Liver (tissue), 8 donors: ENCODE measurements at regions not wholly inside any gene's neighbourhood (a gene's known extent, or its start where the extent isn't known, plus 50 kb on each side); places are given as distances from the start of the nearest gene placed in this dataset.

Source experiments
- DNase-seq: peaks from one replicate; pipeline ENCODE4 v3.0.0-alpha.2; 2017; ENCODE audit warnings: low spot score
- H3K27ac ChIP-seq, 2 donors: one replicate each; pipeline ENCODE4 v1.7.0; 2013; ENCODE audit warnings: inconsistent platforms in 2 of 2, low read length in 2 of 2, control low read depth in 1 of 2, low read depth in 1 of 2, mild to moderate bottlenecking in 1 of 2
- H3K27me3 ChIP-seq, 4 donors: one replicate each; pipeline versions ENCODE4 v1.6.1 to v1.7.0; 2013; ENCODE audit warnings: low read length in 3 of 4, inconsistent platforms in 1 of 4, mild to moderate bottlenecking in 1 of 4, moderate library complexity in 1 of 4; ENCODE audit not compliant: control insufficient read depth in 4 of 4, insufficient read depth in 4 of 4
- H3K36me3 ChIP-seq, 4 donors: one replicate each; pipeline versions ENCODE4 v1.6.1 to v1.7.0; 2013; ENCODE audit warnings: low read length in 3 of 4, mild to moderate bottlenecking in 3 of 4, low read depth in 1 of 4, moderate library complexity in 1 of 4; ENCODE audit not compliant: control insufficient read depth in 4 of 4, insufficient read depth in 3 of 4
- H3K4me1 ChIP-seq, 4 donors: one replicate each; pipeline versions ENCODE4 v1.6.1 to v1.7.0; 2013; ENCODE audit warnings: low read length in 3 of 4, mild to moderate bottlenecking in 3 of 4, moderate library complexity in 1 of 4; ENCODE audit not compliant: control insufficient read depth in 4 of 4, insufficient read depth in 4 of 4
- H3K4me3 ChIP-seq, 3 donors: one replicate each; pipeline versions ENCODE4 v1.6.1 to v1.7.0; 2013; ENCODE audit warnings: low read length in 3 of 3, control low read depth in 1 of 3, low read depth in 1 of 3, mild to moderate bottlenecking in 1 of 3
- H3K9ac ChIP-seq, 2 donors: one replicate each; pipeline ENCODE4 v1.7.0; 2013; ENCODE audit warnings: low read length in 2 of 2, mild to moderate bottlenecking in 2 of 2, moderate library complexity in 2 of 2, control low read depth in 1 of 2, low read depth in 1 of 2
- H3K9me3 ChIP-seq, 4 donors: one replicate each; pipeline versions ENCODE4 v1.6.1 to v1.7.0; 2013; ENCODE audit warnings: low read length in 3 of 4; ENCODE audit not compliant: control insufficient read depth in 4 of 4
- ATF3 ChIP-seq: IDR thresholded peaks from 2 replicates; pipeline ENCODE4 v1.6.1; 2016; ENCODE audit warnings: antibody characterized with exemption
- CTCF ChIP-seq: fragments of 150-350 bp; IDR thresholded peaks from 2 replicates; pipeline ENCODE4 v1.5.1; 2017; ENCODE audit warnings: improper control_type of control experiment, low read depth, low read length; ENCODE audit not compliant: missing input control
- FOXA2 ChIP-seq: IDR thresholded peaks from 2 replicates; pipeline ENCODE4 v1.6.1; 2016; ENCODE audit warnings: antibody characterized with exemption
- GABPA ChIP-seq, 2 donors: IDR thresholded peaks in 1 of 2; conservative IDR thresholded peaks in 1 of 2; 2 replicates each; pipeline ENCODE4 v1.6.1; 2016; ENCODE audit warnings: antibody characterized with exemption in 2 of 2, mild to moderate bottlenecking in 1 of 2, moderate library complexity in 1 of 2
- HNF4A ChIP-seq, 2 donors: conservative IDR thresholded peaks; 2 replicates each; pipeline ENCODE4 v1.6.1; 2016; ENCODE audit warnings: antibody characterized with exemption in 2 of 2, mild to moderate bottlenecking in 2 of 2
- HNF4G ChIP-seq: IDR thresholded peaks from 2 replicates; pipeline ENCODE4 v1.6.1; 2016; ENCODE audit warnings: antibody characterized with exemption
- JUND ChIP-seq, 2 donors: IDR thresholded peaks; 2 replicates each; pipeline ENCODE4 v1.6.1; 2016; ENCODE audit warnings: antibody characterized with exemption in 2 of 2
- MAX ChIP-seq: IDR thresholded peaks from 2 replicates; pipeline ENCODE4 v1.6.1; 2016; ENCODE audit warnings: antibody characterized with exemption
- NR2F2 ChIP-seq: IDR thresholded peaks from 2 replicates; pipeline ENCODE4 v1.6.1; 2016; ENCODE audit warnings: antibody characterized with exemption
- REST ChIP-seq: IDR thresholded peaks from 2 replicates; pipeline ENCODE4 v1.6.1; 2016; ENCODE audit warnings: antibody characterized with exemption, mild to moderate bottlenecking
- RXRA ChIP-seq, 2 donors: IDR thresholded peaks; 2 replicates each; pipeline ENCODE4 v1.6.1; 2017 to 2018; ENCODE audit warnings: antibody characterized with exemption in 2 of 2, mild to moderate bottlenecking in 1 of 2
- SP1 ChIP-seq: IDR thresholded peaks from 2 replicates; pipeline ENCODE4 v1.6.1; 2018; ENCODE audit warnings: antibody characterized with exemption, mild to moderate bottlenecking
- TAF1 ChIP-seq: conservative IDR thresholded peaks from 2 replicates; pipeline ENCODE4 v1.6.1; 2016; ENCODE audit warnings: antibody characterized with exemption, mild to moderate bottlenecking
- YY1 ChIP-seq: IDR thresholded peaks from 2 replicates; pipeline ENCODE4 v1.6.1; 2016; ENCODE audit warnings: antibody characterized with exemption, mild to moderate bottlenecking
- WGBS: extraction: QIAGEN DNeasy Blood & Tissue Kit; methylation state at CpG from one replicate; pipeline ENCODE4 v1.1.7; 2013; 5-methylcytosine and 5-hydroxymethylcytosine counted together
- TF ChIP-seq, protein P1 (sequence below): IDR thresholded peaks from 2 replicates; pipeline ENCODE4 v1.6.1; 2016; ENCODE audit warnings: antibody characterized with exemption
- donor health status: healthy.
- donor health status: healthy.
- donor health status: healthy.
- donor health status: healthy.
- donor health status: healthy.

DNA sequence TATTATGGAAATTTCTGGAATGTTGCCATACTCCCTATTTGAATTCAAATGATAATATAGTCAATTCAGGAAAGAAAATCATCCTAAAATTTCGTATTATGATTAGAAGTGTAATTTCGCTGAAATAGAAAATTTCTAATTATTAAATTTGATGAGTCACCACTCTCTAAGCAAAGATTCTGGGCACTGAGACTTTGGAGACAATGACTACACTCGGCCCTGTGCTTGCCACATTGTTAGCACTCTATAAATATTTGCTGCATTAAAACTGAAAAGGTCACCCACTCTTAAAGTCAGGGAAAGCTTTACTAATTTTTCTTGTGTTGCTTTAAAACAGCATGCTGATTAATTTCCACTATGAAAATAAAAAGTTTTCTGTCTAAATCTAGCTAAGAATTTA lies 240.3 kb downstream of the TLE4 start:
- Histone ChIP-seq H3K27me3 (peaks cover 0 to 4% (median 0%) of the 10 kb centered on the region in 4 donors), H3K4me3 (no peak overlapping the region), H3K4me1 (peaks cover 0 to 2% (median under 1%) of the 10 kb centered on the region in 4 donors), H3K9me3 (no peaks in the 10 kb centered on the region), H3K36me3 (no peaks in the 10 kb centered on the region), H3K9ac (no peak overlapping the region), H3K27ac (no peak overlapping the region)
- TF ChIP-seq FOXA2 = no peak
- TF ChIP-seq ATF3 = no peak
- TF ChIP-seq GABPA (IDR thresholded peaks at IDR 0.05 in 1 of 2, conservative IDR thresholded peaks at IDR 0.05 in 1 of 2) = no peak
- no peak for TF ChIP-seq RXRA (IDR thresholded peaks at IDR 0.05)
- TF ChIP-seq REST = no peak
- TF ChIP-seq CTCF = no peak
- no peak for TF ChIP-seq TAF1
- TF ChIP-seq YY1 = no peak
- TF ChIP-seq, protein P1, sequence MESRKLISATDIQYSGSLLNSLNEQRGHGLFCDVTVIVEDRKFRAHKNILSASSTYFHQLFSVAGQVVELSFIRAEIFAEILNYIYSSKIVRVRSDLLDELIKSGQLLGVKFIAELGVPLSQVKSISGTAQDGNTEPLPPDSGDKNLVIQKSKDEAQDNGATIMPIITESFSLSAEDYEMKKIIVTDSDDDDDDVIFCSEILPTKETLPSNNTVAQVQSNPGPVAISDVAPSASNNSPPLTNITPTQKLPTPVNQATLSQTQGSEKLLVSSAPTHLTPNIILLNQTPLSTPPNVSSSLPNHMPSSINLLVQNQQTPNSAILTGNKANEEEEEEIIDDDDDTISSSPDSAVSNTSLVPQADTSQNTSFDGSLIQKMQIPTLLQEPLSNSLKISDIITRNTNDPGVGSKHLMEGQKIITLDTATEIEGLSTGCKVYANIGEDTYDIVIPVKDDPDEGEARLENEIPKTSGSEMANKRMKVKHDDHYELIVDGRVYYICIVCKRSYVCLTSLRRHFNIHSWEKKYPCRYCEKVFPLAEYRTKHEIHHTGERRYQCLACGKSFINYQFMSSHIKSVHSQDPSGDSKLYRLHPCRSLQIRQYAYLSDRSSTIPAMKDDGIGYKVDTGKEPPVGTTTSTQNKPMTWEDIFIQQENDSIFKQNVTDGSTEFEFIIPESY = no peak
- TF ChIP-seq SP1 = no peak
- no peak for TF ChIP-seq HNF4G
- no peak for TF ChIP-seq NR2F2
- WGBS = 60% methylated on average over 3 of the region's 3 CpGs
- DNase-seq = no peak

GRCh38 chr9:79809931-79810330 lies 238.2 kb downstream of the TLE4 start:
- Histone ChIP-seq H3K27ac (no peak overlapping the region), H3K27me3 (no peaks in the 10 kb centered on the region), H3K9me3 (no peaks in the 10 kb centered on the region), H3K4me1 (peaks cover 0 to 2% (median under 1%) of the 10 kb centered on the region in 4 donors), H3K4me3 (no peak overlapping the region), H3K9ac (no peak overlapping the region), H3K36me3 (no peaks in the 10 kb centered on the region)
- no peak for DNase-seq
- TF ChIP-seq ATF3 (no peak), MAX (no peak), YY1 (no peak), HNF4A (conservative IDR thresholded peaks at IDR 0.05) (no peak), JUND (IDR thresholded peaks at IDR 0.05) (no peak), NR2F2 (no peak), RXRA (IDR thresholded peaks at IDR 0.05) (no peak), TAF1 (no peak), GABPA (IDR thresholded peaks at IDR 0.05 in 1 of 2, conservative IDR thresholded peaks at IDR 0.05 in 1 of 2) (no peak), FOXA2 (no peak)
- TF ChIP-seq, protein P1 = no peak
- 0% methylated on average over 1 of the region's 1 CpG for WGBS
